DOHH2 (cell line): ENCODE measurements at regions not wholly inside any gene's neighbourhood (a gene's known extent, or its start where the extent isn't known, plus 50 kb on each side); places are given as distances from the start of the nearest gene placed in this dataset.

ENCODE experiments used
- EZH2phosphoT487 ChIP-seq: fragments of 200-600 bp; sonication (generic); IDR thresholded peaks from 2 replicates; pipeline ENCODE4 v1.6.1; 2017; ENCODE audit warnings: borderline replicate concordance, mild to moderate bottlenecking, antibody characterized with exemption, low read length, moderate library complexity, mixed read lengths
- TF ChIP-seq, protein P1 (sequence below): fragments of 200-600 bp; sonication (generic); IDR thresholded peaks from one replicate; pipeline ENCODE4 v1.5.1; 2014; ENCODE audit warnings: antibody characterized with exemption, mild to moderate bottlenecking, low read depth, low read length; ENCODE audit not compliant: poor library complexity, severe bottlenecking

DNA sequence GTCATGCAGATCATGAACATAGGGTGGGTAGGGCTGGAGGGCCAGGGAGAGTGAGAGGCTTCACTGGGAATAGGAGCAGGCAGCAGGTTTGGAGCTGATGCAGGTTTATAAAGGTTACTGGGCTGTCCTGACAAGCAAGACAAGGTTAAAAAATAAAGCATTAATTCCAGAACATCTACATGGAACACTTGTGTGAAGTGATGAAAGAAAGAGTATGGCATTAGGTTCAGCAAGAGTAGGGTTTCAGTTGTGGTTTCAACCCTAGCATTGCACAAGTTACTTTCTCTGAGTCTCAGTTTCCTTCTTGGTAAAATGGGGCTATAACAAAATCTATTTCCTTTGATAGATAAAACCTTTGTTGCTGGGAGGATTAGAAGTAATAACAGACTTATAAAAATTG, 114.6 kb upstream of the SESN3 start:
- TF ChIP-seq, protein P1, sequence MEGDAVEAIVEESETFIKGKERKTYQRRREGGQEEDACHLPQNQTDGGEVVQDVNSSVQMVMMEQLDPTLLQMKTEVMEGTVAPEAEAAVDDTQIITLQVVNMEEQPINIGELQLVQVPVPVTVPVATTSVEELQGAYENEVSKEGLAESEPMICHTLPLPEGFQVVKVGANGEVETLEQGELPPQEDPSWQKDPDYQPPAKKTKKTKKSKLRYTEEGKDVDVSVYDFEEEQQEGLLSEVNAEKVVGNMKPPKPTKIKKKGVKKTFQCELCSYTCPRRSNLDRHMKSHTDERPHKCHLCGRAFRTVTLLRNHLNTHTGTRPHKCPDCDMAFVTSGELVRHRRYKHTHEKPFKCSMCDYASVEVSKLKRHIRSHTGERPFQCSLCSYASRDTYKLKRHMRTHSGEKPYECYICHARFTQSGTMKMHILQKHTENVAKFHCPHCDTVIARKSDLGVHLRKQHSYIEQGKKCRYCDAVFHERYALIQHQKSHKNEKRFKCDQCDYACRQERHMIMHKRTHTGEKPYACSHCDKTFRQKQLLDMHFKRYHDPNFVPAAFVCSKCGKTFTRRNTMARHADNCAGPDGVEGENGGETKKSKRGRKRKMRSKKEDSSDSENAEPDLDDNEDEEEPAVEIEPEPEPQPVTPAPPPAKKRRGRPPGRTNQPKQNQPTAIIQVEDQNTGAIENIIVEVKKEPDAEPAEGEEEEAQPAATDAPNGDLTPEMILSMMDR = no peak
- TF ChIP-seq EZH2phosphoT487 = no peak
